Fibroblast of lung (primary cell): ENCODE measurements at regions not wholly inside any gene's neighbourhood (a gene's known extent, or its start where the extent isn't known, plus 50 kb on each side); places are given as distances from the start of the nearest gene placed in this dataset.

ENCODE experiments used
- EZH2 ChIP-seq: IDR thresholded peaks from 2 replicates; pipeline ENCODE4 v1.5.1; 2012; ENCODE audit warnings: low read length, control low read depth, mild to moderate bottlenecking; ENCODE audit errors: missing control alignments
- TF ChIP-seq, protein P1 (sequence below), 2 donors: IDR thresholded peaks in 1 of 2; conservative IDR thresholded peaks in 1 of 2; 1 replicate in 1 of 2; 2 replicates in 1 of 2; pipeline ENCODE4 v1.5.1; 2011 to 2012; ENCODE audit warnings: low read length in 2 of 2, control low read depth in 1 of 2, inconsistent platforms in 1 of 2, low read depth in 1 of 2, mild to moderate bottlenecking in 1 of 2

DNA sequence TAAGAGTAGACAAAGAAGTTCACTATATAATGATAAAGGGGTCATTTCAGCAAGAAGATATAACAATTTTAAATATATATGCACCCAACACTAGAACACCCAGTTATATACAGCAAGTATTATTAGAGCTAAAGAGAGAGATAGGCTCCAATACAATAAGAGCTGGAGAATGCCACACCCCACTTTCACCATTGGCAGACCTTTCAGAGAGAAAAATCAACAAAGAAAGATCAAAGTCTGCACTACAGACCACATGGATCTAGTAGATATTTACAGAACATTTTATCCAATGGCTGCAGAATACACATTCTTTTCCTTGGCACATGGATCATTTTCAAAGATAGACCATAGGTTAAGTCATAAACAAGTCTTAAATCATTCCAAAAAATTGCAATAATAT lies 479.7 kb upstream of the DIAPH2 start:
- TF ChIP-seq, protein P1, sequence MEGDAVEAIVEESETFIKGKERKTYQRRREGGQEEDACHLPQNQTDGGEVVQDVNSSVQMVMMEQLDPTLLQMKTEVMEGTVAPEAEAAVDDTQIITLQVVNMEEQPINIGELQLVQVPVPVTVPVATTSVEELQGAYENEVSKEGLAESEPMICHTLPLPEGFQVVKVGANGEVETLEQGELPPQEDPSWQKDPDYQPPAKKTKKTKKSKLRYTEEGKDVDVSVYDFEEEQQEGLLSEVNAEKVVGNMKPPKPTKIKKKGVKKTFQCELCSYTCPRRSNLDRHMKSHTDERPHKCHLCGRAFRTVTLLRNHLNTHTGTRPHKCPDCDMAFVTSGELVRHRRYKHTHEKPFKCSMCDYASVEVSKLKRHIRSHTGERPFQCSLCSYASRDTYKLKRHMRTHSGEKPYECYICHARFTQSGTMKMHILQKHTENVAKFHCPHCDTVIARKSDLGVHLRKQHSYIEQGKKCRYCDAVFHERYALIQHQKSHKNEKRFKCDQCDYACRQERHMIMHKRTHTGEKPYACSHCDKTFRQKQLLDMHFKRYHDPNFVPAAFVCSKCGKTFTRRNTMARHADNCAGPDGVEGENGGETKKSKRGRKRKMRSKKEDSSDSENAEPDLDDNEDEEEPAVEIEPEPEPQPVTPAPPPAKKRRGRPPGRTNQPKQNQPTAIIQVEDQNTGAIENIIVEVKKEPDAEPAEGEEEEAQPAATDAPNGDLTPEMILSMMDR (conservative IDR thresholded peaks at IDR 0.05 in 1 of 2, IDR thresholded peaks at IDR 0.05 in 1 of 2; ENCODE audit: low read depth in 1 of 2, low read length in 2 of 2): no peak
- TF ChIP-seq EZH2: no peak
